ENCODE measurements at regions not wholly inside any gene's neighbourhood (a gene's known extent, or its start where the extent isn't known, plus 50 kb on each side); places are given as distances from the start of the nearest gene placed in this dataset.
A peak's percentile ranks its signal among the peaks of the same experiment; 100 is the strongest.

- peak; percentile 32 for DNase-seq (ENCODE audit: low read depth)
These were observed 373.5 kb upstream of the OR4E1 start for GRCh38 chr14:22047115-22047514.

GRCh38 chr14:22046063-22046462, 372.4 kb upstream of the OR4E1 start:
- no peak for DNase-seq (ENCODE audit: low read depth)

GRCh38 chr14:22044193-22044592, 370.6 kb upstream of the OR4E1 start:
- DNase-seq (ENCODE audit: low read depth), result no peak

GRCh38 chr14:22040781-22041125, 367.1 kb upstream of the OR4E1 start:
- no peak for DNase-seq (ENCODE audit: low read depth)

- no peak for DNase-seq (ENCODE audit: low read depth)
These were observed 366.5 kb upstream of the OR4E1 start for GRCh38 chr14:22039938-22040780.

- no peak for DNase-seq (ENCODE audit: low read depth)
These were observed 363.1 kb upstream of the OR4E1 start for GRCh38 chr14:22036541-22037239.

- no peak for DNase-seq (ENCODE audit: low read depth)
These were observed 352.9 kb upstream of the OR4E1 start for GRCh38 chr14:22026527-22026926.

GRCh38 chr14:22025879-22026278, 352.3 kb upstream of the OR4E1 start:
- no peak for DNase-seq (ENCODE audit: low read depth)

GRCh38 chr14:22024137-22024536, 350.5 kb upstream of the OR4E1 start:
- DNase-seq (ENCODE audit: low read depth), result no peak

- no peak for DNase-seq (ENCODE audit: low read depth)
These were observed 345.3 kb upstream of the OR4E1 start for GRCh38 chr14:22018890-22019289.

GRCh38 chr14:22012452-22012851, 338.8 kb upstream of the OR4E1 start:
- DNase-seq (ENCODE audit: low read depth), result no peak

- no peak for DNase-seq (ENCODE audit: low read depth)
These were observed 337.6 kb upstream of the OR4E1 start for GRCh38 chr14:22011253-22011642.

- no peak for DNase-seq (ENCODE audit: low read depth)
These were observed 337.1 kb upstream of the OR4E1 start for GRCh38 chr14:22010545-22011252.

- no peak for DNase-seq (ENCODE audit: low read depth)
These were observed 335.1 kb upstream of the OR4E1 start for GRCh38 chr14:22008766-22009165.

GRCh38 chr14:22007784-22008412, 334.3 kb upstream of the OR4E1 start:
- DNase-seq (ENCODE audit: low read depth), result no peak

GRCh38 chr14:22007363-22007762, 333.7 kb upstream of the OR4E1 start:
- no peak for DNase-seq (ENCODE audit: low read depth)

GRCh38 chr14:22003461-22003860, 329.8 kb upstream of the OR4E1 start:
- DNase-seq (ENCODE audit: low read depth), result no peak

- no peak for DNase-seq (ENCODE audit: low read depth)
These were observed 329.3 kb upstream of the OR4E1 start for GRCh38 chr14:22002860-22003284.

- no peak for DNase-seq (ENCODE audit: low read depth)
These were observed 325.8 kb upstream of the OR4E1 start for GRCh38 chr14:21999402-21999801.

GRCh38 chr14:21997300-21997699, 323.7 kb upstream of the OR4E1 start:
- DNase-seq (ENCODE audit: low read depth), result no peak

GRCh38 chr14:21995332-21995731, 321.7 kb upstream of the OR4E1 start:
- DNase-seq (ENCODE audit: low read depth), result no peak

GRCh38 chr14:21993837-21994236, 320.2 kb upstream of the OR4E1 start:
- no peak for DNase-seq (ENCODE audit: low read depth)
